ENCODE measurements at regions not wholly inside any gene's neighbourhood (a gene's known extent, or its start where the extent isn't known, plus 50 kb on each side); places are given as distances from the start of the nearest gene placed in this dataset.

GRCh38 chr3:147887797-147888196, 478.6 kb downstream of the ZIC1 start:
- no peak overlapping the region for H3K27ac ChIP-seq
- DNase-seq, result no peak
- TF ChIP-seq POLR2A (IDR thresholded peaks at IDR 0.05) (no peak), CTCF (IDR thresholded peaks at IDR 0.05 in 4 of 5, conservative IDR thresholded peaks at IDR 0.05 in 1 of 5) (no peak)
- H3K36me3 ChIP-seq, result no peaks in the 10 kb centered on the region
- H3K4me1 ChIP-seq, result no peaks in the 10 kb centered on the region
- no peak overlapping the region for H3K4me3 ChIP-seq
- in situ Hi-C loops (cut with MboI; ENCODE audit: low sequenced_read_pairs in 4 of 4), result no loop called here
- intact Hi-C loops (cut with DNase I; ENCODE audit: low total_unique reads), result no loop called here
- H3K27me3 ChIP-seq, result no peaks in the 10 kb centered on the region
- ATAC-seq, result no peak
- H3K9me3 ChIP-seq, result no peaks in the 10 kb centered on the region

GRCh38 chr3:147890114-147890513, 480.9 kb downstream of the ZIC1 start:
- H3K4me1 ChIP-seq, result no peaks in the 10 kb centered on the region
- intact Hi-C loops (cut with DNase I; ENCODE audit: low total_unique reads), result no loop called here
- no peaks in the 10 kb centered on the region for H3K36me3 ChIP-seq
- H3K9me3 ChIP-seq, result no peaks in the 10 kb centered on the region
- DNase-seq (no peak), ATAC-seq (no peak)
- H3K27me3 ChIP-seq, result no peaks in the 10 kb centered on the region
- H3K27ac ChIP-seq, result no peak overlapping the region
- in situ Hi-C loops (cut with MboI; ENCODE audit: low sequenced_read_pairs in 4 of 4), result no loop called here
- TF ChIP-seq CTCF (IDR thresholded peaks at IDR 0.05 in 4 of 5, conservative IDR thresholded peaks at IDR 0.05 in 1 of 5) (no peak), POLR2A (IDR thresholded peaks at IDR 0.05) (no peak)
- H3K4me3 ChIP-seq, result no peak overlapping the region

- no peaks in the 10 kb centered on the region for H3K4me1 ChIP-seq
- H3K27me3 ChIP-seq, result no peaks in the 10 kb centered on the region
- in situ Hi-C loops (cut with MboI; ENCODE audit: low sequenced_read_pairs in 4 of 4), result no loop called here
- no peaks in the 10 kb centered on the region for H3K36me3 ChIP-seq
- no peak overlapping the region for H3K4me3 ChIP-seq
- no peak overlapping the region for H3K27ac ChIP-seq
- no peak for TF ChIP-seq CTCF (IDR thresholded peaks at IDR 0.05 in 4 of 5, conservative IDR thresholded peaks at IDR 0.05 in 1 of 5)
- TF ChIP-seq POLR2A (IDR thresholded peaks at IDR 0.05), result no peak
- no peaks in the 10 kb centered on the region for H3K9me3 ChIP-seq
- ATAC-seq (no peak), DNase-seq (no peak)
- intact Hi-C loops (cut with DNase I; ENCODE audit: low total_unique reads), result no loop called here
These were observed 486.3 kb downstream of the ZIC1 start for GRCh38 chr3:147895509-147895908.

GRCh38 chr3:147900851-147901250, 491.7 kb downstream of the ZIC1 start:
- DNase-seq, result no peak
- H3K36me3 ChIP-seq, result no peaks in the 10 kb centered on the region
- no peaks in the 10 kb centered on the region for H3K9me3 ChIP-seq
- intact Hi-C loops (cut with DNase I; ENCODE audit: low total_unique reads) (no loop called here), in situ Hi-C loops (cut with MboI; ENCODE audit: low sequenced_read_pairs in 4 of 4) (no loop called here)
- TF ChIP-seq POLR2A (IDR thresholded peaks at IDR 0.05) (no peak), CTCF (IDR thresholded peaks at IDR 0.05 in 4 of 5, conservative IDR thresholded peaks at IDR 0.05 in 1 of 5) (no peak)
- no peak for ATAC-seq
- H3K4me3 ChIP-seq, result no peak overlapping the region
- H3K4me1 ChIP-seq, result no peaks in the 10 kb centered on the region
- no peaks in the 10 kb centered on the region for H3K27me3 ChIP-seq
- H3K27ac ChIP-seq, result no peak overlapping the region

- H3K27ac ChIP-seq, result no peak overlapping the region
- intact Hi-C loops (cut with DNase I; ENCODE audit: low total_unique reads), result no loop called here
- H3K9me3 ChIP-seq, result no peaks in the 10 kb centered on the region
- H3K27me3 ChIP-seq, result no peaks in the 10 kb centered on the region
- no peak for ATAC-seq
- DNase-seq, result no peak
- H3K4me1 ChIP-seq, result no peaks in the 10 kb centered on the region
- H3K36me3 ChIP-seq, result no peaks in the 10 kb centered on the region
- in situ Hi-C loops (cut with MboI; ENCODE audit: low sequenced_read_pairs in 4 of 4), result no loop called here
- H3K4me3 ChIP-seq, result no peak overlapping the region
- TF ChIP-seq POLR2A (IDR thresholded peaks at IDR 0.05) (no peak), CTCF (IDR thresholded peaks at IDR 0.05 in 4 of 5, conservative IDR thresholded peaks at IDR 0.05 in 1 of 5) (no peak)
These were observed 493.9 kb downstream of the ZIC1 start for GRCh38 chr3:147903026-147903425.
